ENCODE measurements at regions not wholly inside any gene's neighbourhood (a gene's known extent, or its start where the extent isn't known, plus 50 kb on each side); places are given as distances from the start of the nearest gene placed in this dataset.

GRCh38 chr3:135762188-135762856 is 203.2 kb upstream of the PPP2R3A start:
- no peak overlapping the region for H3K27ac ChIP-seq
- H3K9me3 ChIP-seq = no peaks in the 10 kb centered on the region
- no peaks in the 10 kb centered on the region for H3K27me3 ChIP-seq
- H3K4me1 ChIP-seq = no peaks in the 10 kb centered on the region
- no peak for DNase-seq (ENCODE audit: low spot score in 2 of 2)
- no peaks in the 10 kb centered on the region for H3K36me3 ChIP-seq
- no peak for TF ChIP-seq CTCF (IDR thresholded peaks at IDR 0.05)
- intact Hi-C loops (cut with DNase I) = no loop called here
- no peak overlapping the region for H3K4me3 ChIP-seq

- no peak overlapping the region for H3K27ac ChIP-seq
- no peaks in the 10 kb centered on the region for H3K9me3 ChIP-seq
- no peak for DNase-seq (ENCODE audit: low spot score in 2 of 2)
- no peak overlapping the region for H3K4me3 ChIP-seq
- intact Hi-C loops (cut with DNase I) = no loop called here
- no peak for TF ChIP-seq CTCF (IDR thresholded peaks at IDR 0.05)
- H3K4me1 ChIP-seq = no peaks in the 10 kb centered on the region
- no peaks in the 10 kb centered on the region for H3K36me3 ChIP-seq
- H3K27me3 ChIP-seq = no peaks in the 10 kb centered on the region
Measured at GRCh38 chr3:135766115-135766514, 199.4 kb upstream of the PPP2R3A start.

GRCh38 chr3:135771760-135772159 is 193.8 kb upstream of the PPP2R3A start:
- no peak for TF ChIP-seq CTCF (IDR thresholded peaks at IDR 0.05)
- Histone ChIP-seq H3K4me1 (no peaks in the 10 kb centered on the region), H3K27ac (no peak overlapping the region), H3K27me3 (no peaks in the 10 kb centered on the region), H3K4me3 (no peak overlapping the region), H3K36me3 (no peaks in the 10 kb centered on the region), H3K9me3 (no peaks in the 10 kb centered on the region)
- DNase-seq (ENCODE audit: low spot score in 2 of 2) = no peak
- intact Hi-C loops (cut with DNase I) = no loop called here

- no peak for TF ChIP-seq CTCF (IDR thresholded peaks at IDR 0.05)
- intact Hi-C loops (cut with DNase I) = no loop called here
- no peak for DNase-seq (ENCODE audit: low spot score in 2 of 2)
- Histone ChIP-seq H3K36me3 (no peaks in the 10 kb centered on the region), H3K4me1 (no peaks in the 10 kb centered on the region), H3K27me3 (no peaks in the 10 kb centered on the region), H3K27ac (no peak overlapping the region), H3K9me3 (no peaks in the 10 kb centered on the region), H3K4me3 (no peak overlapping the region)
Measured at GRCh38 chr3:135779024-135779423, 186.5 kb upstream of the PPP2R3A start.

- H3K4me1 ChIP-seq = no peaks in the 10 kb centered on the region
- H3K27me3 ChIP-seq = no peaks in the 10 kb centered on the region
- no peak for TF ChIP-seq CTCF (IDR thresholded peaks at IDR 0.05)
- intact Hi-C loops (cut with DNase I) = no loop called here
- no peaks in the 10 kb centered on the region for H3K36me3 ChIP-seq
- H3K4me3 ChIP-seq = no peak overlapping the region
- H3K9me3 ChIP-seq = no peaks in the 10 kb centered on the region
- no peak for DNase-seq (ENCODE audit: low spot score in 2 of 2)
- H3K27ac ChIP-seq = no peak overlapping the region
Measured at GRCh38 chr3:135779590-135780235, 185.8 kb upstream of the PPP2R3A start.

Measured in ascending aorta (tissue), 2 donors.